Testis (tissue), 2 donors: ENCODE measurements at regions not wholly inside any gene's neighbourhood (a gene's known extent, or its start where the extent isn't known, plus 50 kb on each side); places are given as distances from the start of the nearest gene placed in this dataset.

Experiments used
- POLR2A ChIP-seq: fragments of 450-650 bp; IDR thresholded peaks from one replicate; pipeline ENCODE4 v1.6.1; 2017; ENCODE audit warnings: antibody characterized with exemption, mild to moderate bottlenecking, moderate library complexity
- TF ChIP-seq, protein P1 (sequence below), 3 experiments: fragments of 450-650 bp in 2 of 3; fragments of 200-600 bp in 1 of 3; sonication (generic) in 1 of 3; IDR thresholded peaks; one replicate each; pipeline ENCODE4 v1.5.1; 2016 to 2019; ENCODE audit warnings: antibody characterized with exemption in 3 of 3, mild to moderate bottlenecking in 2 of 3, moderate library complexity in 1 of 3

DNA sequence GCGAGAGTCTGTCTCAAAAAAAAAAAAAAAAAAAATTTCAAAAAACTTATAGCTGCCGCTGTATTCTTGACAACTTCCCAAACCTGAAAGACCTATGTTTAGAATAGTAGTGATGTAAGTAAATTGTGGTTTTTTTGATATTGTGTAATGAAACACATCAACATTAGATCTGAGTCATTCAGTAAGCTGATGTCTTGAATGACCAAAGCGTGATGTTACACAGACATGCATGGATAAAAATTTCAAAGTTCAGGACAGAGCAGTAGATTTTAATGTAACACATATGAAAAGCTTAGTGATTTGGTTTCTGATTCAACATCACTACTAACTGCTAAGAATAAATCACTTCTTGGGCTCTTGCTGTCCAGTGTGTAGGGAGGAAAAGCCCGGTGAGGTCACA, 69.3 kb upstream of the MEX3C start:
- TF ChIP-seq, protein P1, sequence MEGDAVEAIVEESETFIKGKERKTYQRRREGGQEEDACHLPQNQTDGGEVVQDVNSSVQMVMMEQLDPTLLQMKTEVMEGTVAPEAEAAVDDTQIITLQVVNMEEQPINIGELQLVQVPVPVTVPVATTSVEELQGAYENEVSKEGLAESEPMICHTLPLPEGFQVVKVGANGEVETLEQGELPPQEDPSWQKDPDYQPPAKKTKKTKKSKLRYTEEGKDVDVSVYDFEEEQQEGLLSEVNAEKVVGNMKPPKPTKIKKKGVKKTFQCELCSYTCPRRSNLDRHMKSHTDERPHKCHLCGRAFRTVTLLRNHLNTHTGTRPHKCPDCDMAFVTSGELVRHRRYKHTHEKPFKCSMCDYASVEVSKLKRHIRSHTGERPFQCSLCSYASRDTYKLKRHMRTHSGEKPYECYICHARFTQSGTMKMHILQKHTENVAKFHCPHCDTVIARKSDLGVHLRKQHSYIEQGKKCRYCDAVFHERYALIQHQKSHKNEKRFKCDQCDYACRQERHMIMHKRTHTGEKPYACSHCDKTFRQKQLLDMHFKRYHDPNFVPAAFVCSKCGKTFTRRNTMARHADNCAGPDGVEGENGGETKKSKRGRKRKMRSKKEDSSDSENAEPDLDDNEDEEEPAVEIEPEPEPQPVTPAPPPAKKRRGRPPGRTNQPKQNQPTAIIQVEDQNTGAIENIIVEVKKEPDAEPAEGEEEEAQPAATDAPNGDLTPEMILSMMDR (IDR thresholded peaks at IDR 0.05) = no peak
- no peak for TF ChIP-seq POLR2A
